HEK293 (cell line): ENCODE measurements at regions not wholly inside any gene's neighbourhood (a gene's known extent, or its start where the extent isn't known, plus 50 kb on each side); places are given as distances from the start of the nearest gene placed in this dataset.

Experiments used
- CTCF ChIA-PET: fragments of 350-600 bp; formaldehyde crosslinking; extraction: SDS; loops from one replicate; lab custom pipeline; 2021; ENCODE audit warnings: antibody characterized with exemption; lab: Yijun Ruan, JAX
- POLR2A ChIA-PET: fragments of 300-600 bp; formaldehyde crosslinking; extraction: SDS; loops from one replicate; lab custom pipeline; 2020; ENCODE audit warnings: antibody characterized with exemption, inconsistent platforms; lab: Yijun Ruan, JAX
- H3K27ac ChIP-seq: fragments of 200-500 bp; sonication (Bioruptor generic); 2 replicates; pipeline ENCODE4 v1.5.1; 2014; ENCODE audit warnings: low read depth, low read length, control low read depth, inconsistent platforms; ENCODE audit errors: extremely low read depth
- H3K36me3 ChIP-seq, 2 experiments: fragments of 200-500 bp in 1 of 2; sonication (Bioruptor generic) in 1 of 2; 1 replicate in 1 of 2; 2 replicates in 1 of 2; pipeline ENCODE4 v1.5.1; 2014 to 2017; ENCODE audit warnings: inconsistent platforms in 2 of 2, low read length in 2 of 2; ENCODE audit not compliant: control insufficient read depth in 2 of 2, insufficient read depth in 1 of 2
- H3K4me1 ChIP-seq: fragments of 200-500 bp; sonication (Bioruptor generic); 2 replicates; pipeline ENCODE4 v1.5.1; 2014; ENCODE audit warnings: mild to moderate bottlenecking, low read length, inconsistent platforms; ENCODE audit not compliant: control insufficient read depth, insufficient read depth
- H3K4me3 ChIP-seq: 2 replicates; pipeline ENCODE4 v1.5.1; 2011; ENCODE audit warnings: low read depth, mild to moderate bottlenecking, control low read depth, low read length, moderate library complexity
- H3K9me3 ChIP-seq: fragments of 200-500 bp; sonication (Bioruptor generic); 2 replicates; pipeline ENCODE4 v1.5.1; 2014; ENCODE audit warnings: low read depth, low read length, inconsistent platforms; ENCODE audit not compliant: control insufficient read depth, insufficient read depth
- KLF10 ChIP-seq: fragments of 450-650 bp; IDR thresholded peaks from 2 replicates; pipeline ENCODE4 v1.5.1; 2018; ENCODE audit warnings: missing biosample characterization, mild to moderate bottlenecking, missing genetic modification characterization
- RBAK ChIP-seq: fragments of 450-650 bp; formaldehyde crosslinking; IDR thresholded peaks from 2 replicates; pipeline ENCODE4 v1.5.1; 2016; ENCODE audit warnings: missing biosample characterization, missing genetic modification characterization
- ZBTB21 ChIP-seq: fragments of 450-650 bp; formaldehyde crosslinking; IDR thresholded peaks from 2 replicates; pipeline ENCODE4 v1.5.1; 2017; ENCODE audit warnings: missing biosample characterization, missing genetic modification characterization
- ZFP3 ChIP-seq: fragments of 450-650 bp; formaldehyde crosslinking; IDR thresholded peaks from 2 replicates; pipeline ENCODE4 v1.5.1; 2016; ENCODE audit warnings: low read depth, missing biosample characterization, missing genetic modification characterization
- ZNF114 ChIP-seq: fragments of 450-650 bp; formaldehyde crosslinking; IDR thresholded peaks from 2 replicates; pipeline ENCODE4 v1.5.0; 2017; ENCODE audit warnings: missing biosample characterization, missing genetic modification characterization
- ZNF121 ChIP-seq: fragments of 450-650 bp; formaldehyde crosslinking; IDR thresholded peaks from 2 replicates; pipeline ENCODE4 v1.5.1; 2016; ENCODE audit warnings: missing biosample characterization, missing genetic modification characterization
- ZNF174 ChIP-seq: fragments of 450-650 bp; formaldehyde crosslinking; IDR thresholded peaks from 2 replicates; pipeline ENCODE4 v1.5.0; 2017; ENCODE audit warnings: missing biosample characterization, mild to moderate bottlenecking, missing genetic modification characterization
- ZNF426 ChIP-seq: fragments of 450-650 bp; formaldehyde crosslinking; IDR thresholded peaks from 2 replicates; pipeline ENCODE4 v1.5.1; 2017; ENCODE audit warnings: missing biosample characterization, missing genetic modification characterization, mild to moderate bottlenecking, inconsistent platforms, moderate library complexity
- ZNF449 ChIP-seq: fragments of 450-650 bp; formaldehyde crosslinking; IDR thresholded peaks from 2 replicates; pipeline ENCODE4 v1.5.1; 2017; ENCODE audit warnings: missing biosample characterization, mild to moderate bottlenecking, missing genetic modification characterization, moderate library complexity
- ZNF513 ChIP-seq: fragments of 450-650 bp; IDR thresholded peaks from 2 replicates; pipeline ENCODE4 v1.5.1; 2018; ENCODE audit warnings: missing biosample characterization, missing genetic modification characterization
- ZNF544 ChIP-seq: fragments of 450-650 bp; formaldehyde crosslinking; IDR thresholded peaks from 2 replicates; pipeline ENCODE4 v1.5.0; 2017; ENCODE audit warnings: missing biosample characterization, missing genetic modification characterization
- ZNF585B ChIP-seq: fragments of 450-650 bp; formaldehyde crosslinking; IDR thresholded peaks from 2 replicates; pipeline ENCODE4 v1.5.1; 2016; ENCODE audit warnings: missing biosample characterization, missing genetic modification characterization
- ZNF629 ChIP-seq: fragments of 450-650 bp; formaldehyde crosslinking; IDR thresholded peaks from 2 replicates; pipeline ENCODE4 v1.5.1; 2017; ENCODE audit warnings: missing biosample characterization, missing genetic modification characterization
- ZNF677 ChIP-seq: fragments of 450-650 bp; IDR thresholded peaks from 2 replicates; pipeline ENCODE4 v1.5.0; 2018; ENCODE audit warnings: missing biosample characterization, mild to moderate bottlenecking, missing genetic modification characterization, moderate library complexity
- ZNF791 ChIP-seq: fragments of 450-650 bp; formaldehyde crosslinking; IDR thresholded peaks from 2 replicates; pipeline ENCODE4 v1.5.1; 2016; ENCODE audit warnings: missing biosample characterization, missing genetic modification characterization
- ZSCAN23 ChIP-seq: fragments of 450-650 bp; formaldehyde crosslinking; IDR thresholded peaks from 2 replicates; pipeline ENCODE4 v1.5.1; 2016; ENCODE audit warnings: missing biosample characterization, missing genetic modification characterization
- TF ChIP-seq, protein P1 (sequence below): fragments of 450-650 bp; formaldehyde crosslinking; IDR thresholded peaks from 2 replicates; pipeline ENCODE4 v1.5.1; 2016; ENCODE audit warnings: missing biosample characterization, missing genetic modification characterization, low read depth

DNA sequence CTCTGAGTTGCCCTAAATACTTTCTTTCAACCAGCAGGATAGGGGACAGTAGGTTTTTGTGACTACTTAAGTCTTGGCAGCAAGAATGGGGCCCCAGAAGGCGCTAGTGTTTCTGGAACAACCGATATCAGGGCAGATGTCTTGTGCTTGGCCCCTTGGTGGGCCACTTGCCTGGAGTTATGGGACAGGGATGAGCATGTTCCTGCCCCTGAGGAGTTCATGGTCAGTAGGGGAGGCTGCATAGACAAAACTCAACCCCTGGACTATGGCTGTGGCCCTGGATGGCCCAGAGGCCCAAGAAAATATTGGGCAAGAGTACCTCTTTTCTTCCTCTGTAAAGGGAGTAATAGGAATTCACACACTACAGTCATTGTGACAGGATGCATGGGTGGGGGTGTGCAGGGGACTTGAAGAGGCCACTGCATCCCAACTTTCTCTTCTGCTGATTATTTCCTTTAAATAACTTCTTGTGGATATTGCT lies 57.7 kb upstream of the IGFBP3 start:
- no peak for TF ChIP-seq ZNF426 (tag by site-specific recombination)
- TF ChIP-seq ZFP3, result no peak
- TF ChIP-seq ZNF791, result no peak
- TF ChIP-seq ZNF585B, result no peak
- H3K27ac ChIP-seq, result no peak overlapping the region
- POLR2A ChIA-PET, result no interaction called here
- H3K9me3 ChIP-seq, result no peaks in the 10 kb centered on the region
- H3K4me1 ChIP-seq, result no peaks in the 10 kb centered on the region
- CTCF ChIA-PET, result interaction anchor here (0.6 to 2.2 kb wide), 4 partner anchors 23 to 1303 kb away, joined by 3 to 8 read pairs (median 4); no protein-coding TSS in a partner anchor
- H3K36me3 ChIP-seq, result no peaks in the 10 kb centered on the region
- H3K4me3 ChIP-seq, result no peak overlapping the region

DNA sequence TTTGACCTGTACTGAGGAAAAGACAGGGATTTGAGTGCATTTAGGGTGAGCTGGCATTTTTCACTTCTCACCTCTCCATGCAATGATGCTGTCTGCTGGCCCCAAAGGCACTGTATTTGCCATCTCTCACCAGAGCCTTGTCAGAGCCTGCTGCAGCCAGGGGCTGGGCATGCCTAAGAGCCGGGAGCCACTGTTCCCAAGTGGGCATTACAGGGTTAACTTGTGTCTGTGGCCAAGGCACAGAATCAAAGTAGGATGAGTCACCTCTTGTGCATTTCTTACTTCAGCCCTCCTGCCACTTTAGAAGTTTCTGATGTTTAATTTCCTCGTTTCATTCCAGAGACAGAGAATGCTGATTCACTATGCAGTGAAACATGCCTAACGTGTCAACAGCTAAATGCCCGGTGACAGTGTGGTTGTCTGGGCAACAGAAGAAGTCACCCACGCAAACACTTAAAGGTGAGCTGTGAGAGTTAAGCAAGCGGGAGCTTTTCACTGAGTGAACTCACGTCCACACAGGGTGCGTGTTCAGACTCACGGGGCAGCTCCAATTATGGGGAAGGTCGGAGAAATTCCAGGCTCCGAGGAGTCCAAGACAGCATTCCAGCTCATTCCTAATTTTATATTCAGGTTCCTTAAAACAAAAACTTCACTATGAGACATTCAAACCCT lies 57.1 kb upstream of the IGFBP3 start:
- CTCF ChIA-PET, result interaction anchor here (0.6 to 2.2 kb wide), 4 partner anchors 22 to 1304 kb away, joined by 3 to 8 read pairs (median 4); no protein-coding TSS in a partner anchor
- no peaks in the 10 kb centered on the region for H3K4me1 ChIP-seq
- POLR2A ChIA-PET, result no interaction called here
- H3K36me3 ChIP-seq, result no peaks in the 10 kb centered on the region
- no peak overlapping the region; the same call in 1 of the 2 replicates for H3K4me3 ChIP-seq
- no peak overlapping the region for H3K27ac ChIP-seq
- H3K9me3 ChIP-seq, result no peaks in the 10 kb centered on the region
- TF ChIP-seq ZNF449 (tag by site-specific recombination) (no peak), ZNF629 (no peak), ZNF677 (no peak), ZNF121 (tag by site-specific recombination) (no peak), ZNF426 (tag by site-specific recombination) (no peak), ZNF513 (no peak), ZSCAN23 (tag by site-specific recombination) (no peak), ZNF174 (tag by site-specific recombination) (no peak)

- POLR2A ChIA-PET, result no interaction called here
- CTCF ChIA-PET, result interaction anchor here (0.6 to 1.3 kb wide), 3 partner anchors 54 to 736 kb away, joined by 3 to 8 read pairs (median 4); no protein-coding TSS in a partner anchor
- no peak for TF ChIP-seq RBAK (tag by site-specific recombination)
- H3K36me3 ChIP-seq, result no peaks in the 10 kb centered on the region
- H3K27ac ChIP-seq, result no peak overlapping the region
- H3K4me1 ChIP-seq, result no peaks in the 10 kb centered on the region
- no peaks in the 10 kb centered on the region for H3K9me3 ChIP-seq
- no peak overlapping the region for H3K4me3 ChIP-seq
Measured at GRCh38 chr7:45977256-45977780, 56.2 kb upstream of the IGFBP3 start.

DNA sequence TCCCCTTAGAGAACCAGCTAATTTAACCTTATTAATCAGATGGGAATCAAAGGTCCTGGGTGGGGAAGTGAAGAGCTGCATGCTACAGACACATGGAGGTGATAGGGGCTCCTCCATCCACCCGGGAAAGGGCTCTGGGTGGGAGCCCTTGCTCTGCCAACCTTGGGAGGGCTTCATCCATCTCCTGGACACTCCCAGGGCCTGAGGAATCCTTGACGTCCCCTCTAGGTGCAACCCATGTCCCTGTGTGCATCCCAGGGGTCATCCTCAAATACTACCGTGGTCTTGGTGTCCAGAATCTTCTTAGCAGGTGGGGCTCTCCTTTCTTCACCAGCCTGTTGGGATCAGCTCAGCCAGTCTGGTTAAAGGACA lies 55.4 kb upstream of the IGFBP3 start:
- Histone ChIP-seq H3K36me3 (no peaks in the 10 kb centered on the region), H3K4me3 (no peak overlapping the region), H3K27ac (no peak overlapping the region), H3K9me3 (no peaks in the 10 kb centered on the region), H3K4me1 (no peaks in the 10 kb centered on the region)
- CTCF ChIA-PET, result interaction anchor here (0.6 to 1.0 kb wide), 2 partner anchors 47 to 53 kb away, joined by 3 read pairs; no protein-coding TSS in a partner anchor
- POLR2A ChIA-PET, result no interaction called here
- TF ChIP-seq ZBTB21 (tag by site-specific recombination), result no peak
- no peak for TF ChIP-seq KLF10 (tag by site-specific recombination)
- TF ChIP-seq, protein P1, sequence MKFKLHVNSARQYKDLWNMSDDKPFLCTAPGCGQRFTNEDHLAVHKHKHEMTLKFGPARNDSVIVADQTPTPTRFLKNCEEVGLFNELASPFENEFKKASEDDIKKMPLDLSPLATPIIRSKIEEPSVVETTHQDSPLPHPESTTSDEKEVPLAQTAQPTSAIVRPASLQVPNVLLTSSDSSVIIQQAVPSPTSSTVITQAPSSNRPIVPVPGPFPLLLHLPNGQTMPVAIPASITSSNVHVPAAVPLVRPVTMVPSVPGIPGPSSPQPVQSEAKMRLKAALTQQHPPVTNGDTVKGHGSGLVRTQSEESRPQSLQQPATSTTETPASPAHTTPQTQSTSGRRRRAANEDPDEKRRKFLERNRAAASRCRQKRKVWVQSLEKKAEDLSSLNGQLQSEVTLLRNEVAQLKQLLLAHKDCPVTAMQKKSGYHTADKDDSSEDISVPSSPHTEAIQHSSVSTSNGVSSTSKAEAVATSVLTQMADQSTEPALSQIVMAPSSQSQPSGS, result no peak
- TF ChIP-seq ZNF114, result no peak
- TF ChIP-seq ZNF544 (tag by site-specific recombination), result no peak
